ENCODE measurements at regions not wholly inside any gene's neighbourhood (a gene's known extent, or its start where the extent isn't known, plus 50 kb on each side); places are given as distances from the start of the nearest gene placed in this dataset.

- no peaks in the 10 kb centered on the region for H3K27me3 ChIP-seq (ENCODE audit: insufficient read depth, low read length)
- no peak overlapping the region for H2AFZ ChIP-seq (ENCODE audit: low read depth, low read length)
- H3K9ac ChIP-seq (ENCODE audit: low read length), result no peak overlapping the region
- no peaks in the 10 kb centered on the region for H4K20me1 ChIP-seq (ENCODE audit: insufficient read depth, low read length)
- no peaks in the 10 kb centered on the region for H3K4me1 ChIP-seq (ENCODE audit: insufficient read depth, low read length)
- H3K4me2 ChIP-seq (ENCODE audit: low read length), result no peak overlapping the region
- no peaks in the 10 kb centered on the region for H3K36me3 ChIP-seq (ENCODE audit: insufficient read depth, low read length)
- H3K9me3 ChIP-seq (ENCODE audit: insufficient read depth, low read depth, low read length), result peaks cover 7% of the 10 kb centered on the region
- no peak for DNase-seq (ENCODE audit: low read depth)
- TF ChIP-seq EZH2 (IDR thresholded peaks at IDR 0.05; ENCODE audit: insufficient read depth, low read length) (no peak), CTCF (IDR thresholded peaks at IDR 0.05; ENCODE audit: insufficient read depth, low read depth, low read length) (no peak)
- H3K27ac Mint-ChIP-seq (ENCODE audit: unreplicated experiment), result no peak overlapping the region
- H3K36me3 Mint-ChIP-seq (ENCODE audit: low read depth, unreplicated experiment), result no peaks in the 10 kb centered on the region
- H3K4me3 ChIP-seq (ENCODE audit: insufficient read depth, low read depth, low read length), result no peak overlapping the region
- H3K27ac ChIP-seq (ENCODE audit: low read depth, low read length), result no peak overlapping the region
- H3K27me3 Mint-ChIP-seq (ENCODE audit: low read depth, unreplicated experiment), result no peaks in the 10 kb centered on the region
- H3K79me2 ChIP-seq (ENCODE audit: insufficient read depth, low read length), result no peaks in the 10 kb centered on the region
- H3K4me3 Mint-ChIP-seq (ENCODE audit: unreplicated experiment), result no peak overlapping the region
- FAIRE-seq, result no peak
- H3K9me3 Mint-ChIP-seq (ENCODE audit: unreplicated experiment), result peaks cover 7% of the 10 kb centered on the region
- H3K4me1 Mint-ChIP-seq (ENCODE audit: low read depth, unreplicated experiment), result no peaks in the 10 kb centered on the region
Observed at GRCh38 chr4:178138491-178138890, 696.3 kb upstream of the AGA start.

- Histone ChIP-seq H2AFZ (ENCODE audit: low read depth, low read length) (no peak overlapping the region), H3K36me3 (ENCODE audit: insufficient read depth, low read length) (no peaks in the 10 kb centered on the region), H4K20me1 (ENCODE audit: insufficient read depth, low read length) (no peaks in the 10 kb centered on the region), H3K27me3 (ENCODE audit: insufficient read depth, low read length) (no peaks in the 10 kb centered on the region), H3K9me3 (ENCODE audit: insufficient read depth, low read depth, low read length) (peaks cover 7% of the 10 kb centered on the region), H3K4me1 (ENCODE audit: insufficient read depth, low read length) (no peaks in the 10 kb centered on the region), H3K4me3 (ENCODE audit: insufficient read depth, low read depth, low read length) (no peak overlapping the region), H3K4me2 (ENCODE audit: low read length) (no peak overlapping the region), H3K27ac (ENCODE audit: low read depth, low read length) (no peak overlapping the region), H3K9ac (ENCODE audit: low read length) (no peak overlapping the region), H3K79me2 (ENCODE audit: insufficient read depth, low read length) (no peaks in the 10 kb centered on the region)
- Mint-ChIP-seq H3K27ac (ENCODE audit: unreplicated experiment) (no peak overlapping the region), H3K4me3 (ENCODE audit: unreplicated experiment) (no peak overlapping the region), H3K27me3 (ENCODE audit: low read depth, unreplicated experiment) (no peaks in the 10 kb centered on the region), H3K9me3 (ENCODE audit: unreplicated experiment) (peaks cover 7% of the 10 kb centered on the region), H3K4me1 (ENCODE audit: low read depth, unreplicated experiment) (no peaks in the 10 kb centered on the region), H3K36me3 (ENCODE audit: low read depth, unreplicated experiment) (no peaks in the 10 kb centered on the region)
- DNase-seq (ENCODE audit: low read depth) (no peak), FAIRE-seq (no peak)
- TF ChIP-seq CTCF (IDR thresholded peaks at IDR 0.05; ENCODE audit: insufficient read depth, low read depth, low read length) (no peak), EZH2 (IDR thresholded peaks at IDR 0.05; ENCODE audit: insufficient read depth, low read length) (no peak)
Observed at GRCh38 chr4:178140326-178140915, 698.2 kb upstream of the AGA start.

- Histone ChIP-seq H3K36me3 (ENCODE audit: insufficient read depth, low read length) (no peaks in the 10 kb centered on the region), H3K79me2 (ENCODE audit: insufficient read depth, low read length) (no peaks in the 10 kb centered on the region), H3K27me3 (ENCODE audit: insufficient read depth, low read length) (no peaks in the 10 kb centered on the region), H3K27ac (ENCODE audit: low read depth, low read length) (no peak overlapping the region), H4K20me1 (ENCODE audit: insufficient read depth, low read length) (no peaks in the 10 kb centered on the region), H3K4me3 (ENCODE audit: insufficient read depth, low read depth, low read length) (no peak overlapping the region), H3K9me3 (ENCODE audit: insufficient read depth, low read depth, low read length) (peaks cover 7% of the 10 kb centered on the region), H3K4me2 (ENCODE audit: low read length) (no peak overlapping the region), H2AFZ (ENCODE audit: low read depth, low read length) (no peak overlapping the region), H3K4me1 (ENCODE audit: insufficient read depth, low read length) (no peaks in the 10 kb centered on the region), H3K9ac (ENCODE audit: low read length) (no peak overlapping the region)
- Mint-ChIP-seq H3K36me3 (ENCODE audit: low read depth, unreplicated experiment) (no peaks in the 10 kb centered on the region), H3K4me3 (ENCODE audit: unreplicated experiment) (no peak overlapping the region), H3K9me3 (ENCODE audit: unreplicated experiment) (peaks cover 4% of the 10 kb centered on the region), H3K27me3 (ENCODE audit: low read depth, unreplicated experiment) (no peaks in the 10 kb centered on the region), H3K27ac (ENCODE audit: unreplicated experiment) (no peak overlapping the region), H3K4me1 (ENCODE audit: low read depth, unreplicated experiment) (no peaks in the 10 kb centered on the region)
- TF ChIP-seq EZH2 (IDR thresholded peaks at IDR 0.05; ENCODE audit: insufficient read depth, low read length) (no peak), CTCF (IDR thresholded peaks at IDR 0.05; ENCODE audit: insufficient read depth, low read depth, low read length) (no peak)
- DNase-seq (ENCODE audit: low read depth) (no peak), FAIRE-seq (no peak)
Observed at GRCh38 chr4:178142724-178143123, 700.5 kb upstream of the AGA start.
